ENCODE measurements at regions not wholly inside any gene's neighbourhood (a gene's known extent, or its start where the extent isn't known, plus 50 kb on each side); places are given as distances from the start of the nearest gene placed in this dataset.

DNA sequence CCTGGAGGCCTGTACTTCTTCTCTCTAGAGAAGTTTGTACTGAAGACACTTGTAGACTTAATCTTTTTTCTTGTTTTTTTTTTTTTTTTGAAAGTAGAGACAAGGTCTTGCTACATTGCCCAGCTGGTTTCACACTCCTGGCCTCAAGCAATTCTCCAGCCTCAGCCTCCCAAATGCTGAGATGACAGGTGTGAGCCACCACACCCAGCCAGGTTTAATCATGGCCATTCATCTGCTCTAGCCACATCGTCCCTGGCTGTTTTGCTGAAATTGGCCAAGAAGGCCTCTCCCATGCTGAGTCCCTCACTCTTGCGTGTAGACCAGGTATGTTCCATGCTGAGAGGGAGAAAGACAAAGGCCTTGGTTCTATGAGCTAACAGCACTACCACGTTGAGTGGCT is 176.2 kb downstream of the JCAD start:
- TF ChIP-seq, protein P1, sequence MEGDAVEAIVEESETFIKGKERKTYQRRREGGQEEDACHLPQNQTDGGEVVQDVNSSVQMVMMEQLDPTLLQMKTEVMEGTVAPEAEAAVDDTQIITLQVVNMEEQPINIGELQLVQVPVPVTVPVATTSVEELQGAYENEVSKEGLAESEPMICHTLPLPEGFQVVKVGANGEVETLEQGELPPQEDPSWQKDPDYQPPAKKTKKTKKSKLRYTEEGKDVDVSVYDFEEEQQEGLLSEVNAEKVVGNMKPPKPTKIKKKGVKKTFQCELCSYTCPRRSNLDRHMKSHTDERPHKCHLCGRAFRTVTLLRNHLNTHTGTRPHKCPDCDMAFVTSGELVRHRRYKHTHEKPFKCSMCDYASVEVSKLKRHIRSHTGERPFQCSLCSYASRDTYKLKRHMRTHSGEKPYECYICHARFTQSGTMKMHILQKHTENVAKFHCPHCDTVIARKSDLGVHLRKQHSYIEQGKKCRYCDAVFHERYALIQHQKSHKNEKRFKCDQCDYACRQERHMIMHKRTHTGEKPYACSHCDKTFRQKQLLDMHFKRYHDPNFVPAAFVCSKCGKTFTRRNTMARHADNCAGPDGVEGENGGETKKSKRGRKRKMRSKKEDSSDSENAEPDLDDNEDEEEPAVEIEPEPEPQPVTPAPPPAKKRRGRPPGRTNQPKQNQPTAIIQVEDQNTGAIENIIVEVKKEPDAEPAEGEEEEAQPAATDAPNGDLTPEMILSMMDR (IDR thresholded peaks at IDR 0.05) = no peak
- TF ChIP-seq POLR2A (IDR thresholded peaks at IDR 0.05) = no peak

Measured in thyroid gland (tissue), 4 donors.